ENCODE measurements at regions not wholly inside any gene's neighbourhood (a gene's known extent, or its start where the extent isn't known, plus 50 kb on each side); places are given as distances from the start of the nearest gene placed in this dataset.

- no peak for TF ChIP-seq CTCF (IDR thresholded peaks at IDR 0.05)
- no peak for TF ChIP-seq POLR2A (IDR thresholded peaks at IDR 0.05)
These were observed 344.6 kb downstream of the BTG1 start for GRCh38 chr12:91801048-91801447.

Data from uterus (tissue), 2 donors.